ENCODE measurements at regions not wholly inside any gene's neighbourhood (a gene's known extent, or its start where the extent isn't known, plus 50 kb on each side); places are given as distances from the start of the nearest gene placed in this dataset.

DNA sequence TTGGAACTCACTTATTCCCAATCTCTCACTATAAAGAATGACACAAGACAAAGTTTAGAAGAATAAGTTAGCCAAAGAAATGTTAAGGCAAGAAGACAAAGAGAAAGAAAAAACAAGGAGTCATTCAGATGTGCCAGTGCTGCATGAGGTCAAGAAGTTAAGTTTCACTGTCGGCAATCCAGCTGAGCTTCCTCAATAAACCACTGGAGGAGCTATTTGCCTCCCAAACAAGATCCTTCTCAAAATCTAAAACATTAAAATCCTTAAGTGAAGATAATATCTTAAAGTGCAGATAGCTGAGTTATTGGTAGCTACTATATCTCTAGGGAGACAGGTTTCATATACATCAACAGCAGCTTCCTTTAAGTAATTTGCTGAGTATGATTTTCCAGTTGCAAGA, 512.3 kb downstream of the HDGFL1 start:
- Histone ChIP-seq H3K27ac (no peak overlapping the region), H3K4me3 (no peak overlapping the region), H3K4me1 (no peaks in the 10 kb centered on the region), H3K36me3 (replicated peaks in 1 of 2; ENCODE audit: insufficient read depth in 1 of 2, low read depth in 2 of 2) (no peaks in the 10 kb centered on the region), H3K9me3 (no peaks in the 10 kb centered on the region), H3K27me3 (no peaks in the 10 kb centered on the region)
- intact Hi-C loops (cut with DNase I): no loop called here
- ATAC-seq (no peak), DNase-seq (no peak)
- 73 to 82% methylated on average over 1 of the region's 1 CpG for WGBS, 2 donors
- TF ChIP-seq, protein P1, sequence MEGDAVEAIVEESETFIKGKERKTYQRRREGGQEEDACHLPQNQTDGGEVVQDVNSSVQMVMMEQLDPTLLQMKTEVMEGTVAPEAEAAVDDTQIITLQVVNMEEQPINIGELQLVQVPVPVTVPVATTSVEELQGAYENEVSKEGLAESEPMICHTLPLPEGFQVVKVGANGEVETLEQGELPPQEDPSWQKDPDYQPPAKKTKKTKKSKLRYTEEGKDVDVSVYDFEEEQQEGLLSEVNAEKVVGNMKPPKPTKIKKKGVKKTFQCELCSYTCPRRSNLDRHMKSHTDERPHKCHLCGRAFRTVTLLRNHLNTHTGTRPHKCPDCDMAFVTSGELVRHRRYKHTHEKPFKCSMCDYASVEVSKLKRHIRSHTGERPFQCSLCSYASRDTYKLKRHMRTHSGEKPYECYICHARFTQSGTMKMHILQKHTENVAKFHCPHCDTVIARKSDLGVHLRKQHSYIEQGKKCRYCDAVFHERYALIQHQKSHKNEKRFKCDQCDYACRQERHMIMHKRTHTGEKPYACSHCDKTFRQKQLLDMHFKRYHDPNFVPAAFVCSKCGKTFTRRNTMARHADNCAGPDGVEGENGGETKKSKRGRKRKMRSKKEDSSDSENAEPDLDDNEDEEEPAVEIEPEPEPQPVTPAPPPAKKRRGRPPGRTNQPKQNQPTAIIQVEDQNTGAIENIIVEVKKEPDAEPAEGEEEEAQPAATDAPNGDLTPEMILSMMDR (IDR thresholded peaks at IDR 0.05): no peak
- no peak for TF ChIP-seq POLR2A (IDR thresholded peaks at IDR 0.05)

DNA sequence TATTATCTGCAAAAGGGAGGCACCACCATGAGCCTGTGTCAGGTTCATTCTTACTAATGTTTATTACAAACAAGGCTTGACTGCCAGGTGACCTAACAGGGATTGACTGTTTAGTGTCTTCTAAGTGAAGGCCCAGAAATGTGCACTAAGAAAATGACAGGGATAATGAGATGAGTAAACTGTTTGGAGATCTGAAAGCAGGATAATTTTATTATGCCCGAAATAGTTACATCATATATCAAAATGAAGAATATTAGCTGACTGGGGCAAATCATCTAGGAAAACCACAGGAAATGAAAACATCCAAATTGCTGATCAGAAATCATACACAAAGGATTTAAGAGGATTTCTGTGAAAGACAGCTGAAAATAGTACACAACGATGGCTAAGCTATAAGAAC, 516.7 kb downstream of the HDGFL1 start:
- Histone ChIP-seq H3K27ac (no peak overlapping the region), H3K27me3 (no peaks in the 10 kb centered on the region), H3K4me1 (no peaks in the 10 kb centered on the region), H3K9me3 (no peaks in the 10 kb centered on the region), H3K36me3 (replicated peaks in 1 of 2; ENCODE audit: insufficient read depth in 1 of 2, low read depth in 2 of 2) (no peaks in the 10 kb centered on the region), H3K4me3 (no peak overlapping the region)
- WGBS, 2 donors: 62 to 79% methylated on average over 2 of the region's 2 CpGs
- TF ChIP-seq POLR2A (IDR thresholded peaks at IDR 0.05): no peak
- TF ChIP-seq, protein P1 (IDR thresholded peaks at IDR 0.05): no peak
- ATAC-seq: no peak
- DNase-seq: no peak
- intact Hi-C loops (cut with DNase I): no loop called here

DNA sequence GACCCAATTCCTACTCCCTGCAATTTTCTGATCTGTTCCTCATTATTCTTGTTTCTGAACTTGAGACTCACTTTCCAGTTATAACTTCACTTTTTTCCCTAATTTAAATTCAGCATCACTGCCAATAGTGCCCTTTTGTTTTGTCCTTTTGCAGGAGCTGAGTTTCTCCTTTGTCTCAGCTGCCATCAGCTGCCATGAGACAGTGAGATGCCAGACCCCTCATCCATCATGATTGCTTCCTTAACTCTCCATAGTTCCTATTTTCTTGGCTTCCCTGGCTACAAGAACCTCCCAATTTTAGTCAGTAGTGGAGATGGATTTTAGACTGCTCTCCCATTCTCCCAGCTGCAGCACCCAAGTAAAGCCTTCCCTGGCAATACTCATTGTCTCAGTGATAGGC, 518.1 kb downstream of the HDGFL1 start:
- no peak overlapping the region for H3K4me3 ChIP-seq
- H3K36me3 ChIP-seq (replicated peaks in 1 of 2; ENCODE audit: insufficient read depth in 1 of 2, low read depth in 2 of 2): no peaks in the 10 kb centered on the region
- H3K27me3 ChIP-seq: no peaks in the 10 kb centered on the region
- intact Hi-C loops (cut with DNase I): no loop called here
- H3K4me1 ChIP-seq: no peaks in the 10 kb centered on the region
- ATAC-seq (no peak), DNase-seq (no peak)
- no peaks in the 10 kb centered on the region for H3K9me3 ChIP-seq
- no peak for TF ChIP-seq POLR2A (IDR thresholded peaks at IDR 0.05)
- TF ChIP-seq, protein P1 (IDR thresholded peaks at IDR 0.05): no peak
- no peak overlapping the region for H3K27ac ChIP-seq

DNA sequence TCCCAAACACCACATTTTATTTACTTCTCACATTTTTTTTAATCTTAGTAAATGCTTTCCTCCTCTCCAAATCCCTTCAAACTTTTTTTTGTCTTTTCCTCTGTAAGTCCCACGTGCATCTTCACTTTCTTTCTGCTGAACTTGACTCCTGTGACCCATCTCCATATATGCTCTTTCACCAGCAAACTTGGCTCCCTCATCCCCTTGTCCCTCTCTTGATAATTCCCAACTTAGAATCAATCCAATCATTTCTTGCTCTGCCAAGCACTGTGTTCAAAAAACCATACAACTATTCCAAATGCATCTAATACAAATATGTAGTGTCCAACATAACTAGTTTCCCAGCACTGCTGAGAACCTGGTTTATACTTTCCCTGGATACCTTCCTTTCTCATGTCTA, 519.4 kb downstream of the HDGFL1 start:
- intact Hi-C loops (cut with DNase I): no loop called here
- no peak for TF ChIP-seq POLR2A (IDR thresholded peaks at IDR 0.05)
- TF ChIP-seq, protein P1 (IDR thresholded peaks at IDR 0.05): no peak
- Histone ChIP-seq H3K27me3 (no peaks in the 10 kb centered on the region), H3K9me3 (no peaks in the 10 kb centered on the region), H3K4me3 (no peak overlapping the region), H3K4me1 (no peaks in the 10 kb centered on the region), H3K27ac (no peak overlapping the region), H3K36me3 (replicated peaks in 1 of 2; ENCODE audit: insufficient read depth in 1 of 2, low read depth in 2 of 2) (no peaks in the 10 kb centered on the region)
- WGBS, 2 donors: 25 to 47% methylated on average over 1 of the region's 1 CpG
- DNase-seq (no peak), ATAC-seq (no peak)

DNA sequence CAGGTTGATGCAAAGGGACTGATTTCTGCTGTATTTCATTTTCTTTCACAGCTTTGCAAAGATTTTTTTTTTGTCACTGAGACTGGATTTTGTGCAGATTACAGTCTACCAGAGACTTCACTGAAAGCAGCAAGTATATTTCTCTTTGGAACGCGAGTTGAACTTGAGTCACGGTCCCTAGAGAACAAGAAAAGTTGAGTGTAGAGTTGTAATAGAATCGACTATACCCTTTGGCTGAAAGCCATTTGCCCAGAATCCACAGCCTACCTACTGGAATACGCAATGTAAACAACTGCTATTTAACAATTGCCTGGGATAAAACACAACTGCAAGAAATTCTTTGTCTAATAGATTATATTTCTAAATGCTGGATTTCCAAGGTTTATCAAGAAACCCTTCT, 520.6 kb downstream of the HDGFL1 start:
- DNase-seq (no peak), ATAC-seq (no peak)
- Histone ChIP-seq H3K27ac (no peak overlapping the region), H3K9me3 (no peaks in the 10 kb centered on the region), H3K4me1 (no peaks in the 10 kb centered on the region), H3K27me3 (no peaks in the 10 kb centered on the region), H3K36me3 (replicated peaks in 1 of 2; ENCODE audit: insufficient read depth in 1 of 2, low read depth in 2 of 2) (no peaks in the 10 kb centered on the region), H3K4me3 (no peak overlapping the region)
- TF ChIP-seq, protein P1 (IDR thresholded peaks at IDR 0.05): no peak
- TF ChIP-seq POLR2A (IDR thresholded peaks at IDR 0.05): no peak
- WGBS, 2 donors: 57 to 70% methylated on average over 5 of the region's 5 CpGs
- intact Hi-C loops (cut with DNase I): no loop called here
